HepG2 (cell line): ENCODE measurements at regions not wholly inside any gene's neighbourhood (a gene's known extent, or its start where the extent isn't known, plus 50 kb on each side); places are given as distances from the start of the nearest gene placed in this dataset.
A peak's percentile ranks its signal among the peaks of the same experiment; 100 is the strongest.

Experiments used
- E2F2 ChIP-seq: sonication (generic); formaldehyde crosslinking; IDR thresholded peaks from 2 replicates; pipeline ENCODE4 v1.4.0; 2020; ENCODE audit warnings: missing genetic modification reagents, borderline replicate concordance
- FOXO4 ChIP-seq: sonication (generic); formaldehyde crosslinking; conservative IDR thresholded peaks from 2 replicates; pipeline ENCODE4 v1.8.1; 2023; ENCODE audit warnings: missing genetic modification reagents
- NKX3-1 ChIP-seq: sonication (generic); formaldehyde crosslinking; IDR thresholded peaks from 2 replicates; pipeline ENCODE4 v1.5.0; 2020; ENCODE audit warnings: missing genetic modification reagents
- PATZ1 ChIP-seq: sonication (generic); formaldehyde crosslinking; IDR thresholded peaks from 2 replicates; pipeline ENCODE4 v1.4.0; 2020; ENCODE audit warnings: missing genetic modification reagents
- PBX2 ChIP-seq: IDR thresholded peaks from 2 replicates; pipeline ENCODE4 v1.6.1; 2016; ENCODE audit warnings: control low read depth
- PRMT3 ChIP-seq: sonication (generic); formaldehyde crosslinking; IDR thresholded peaks from 2 replicates; pipeline ENCODE4 v1.8.1; 2022; ENCODE audit warnings: low read depth, mild to moderate bottlenecking, moderate library complexity, missing genetic modification reagents, borderline replicate concordance
- RBM39 ChIP-seq: fragments of 200-400 bp; formaldehyde crosslinking; IDR thresholded peaks from one replicate; pipeline ENCODE4 v1.6.1; 2018; ENCODE audit warnings: antibody characterized with exemption, mild to moderate bottlenecking, low read depth, low read length; ENCODE audit not compliant: poor library complexity, severe bottlenecking
- RXRA ChIP-seq: sonication (generic); formaldehyde crosslinking; IDR thresholded peaks from 2 replicates; pipeline ENCODE4 v1.5.1; 2020; ENCODE audit warnings: missing genetic modification reagents
- TBL1XR1 ChIP-seq: fragments of 150-350 bp; IDR thresholded peaks from 2 replicates; pipeline ENCODE4 v1.6.1; 2014; ENCODE audit warnings: borderline replicate concordance, low read length; ENCODE audit not compliant: partially characterized antibody
- ZNF10 ChIP-seq: sonication (generic); formaldehyde crosslinking; IDR thresholded peaks from 2 replicates; pipeline ENCODE4 v1.4.0; 2020; ENCODE audit warnings: mild to moderate bottlenecking, low read depth, missing genetic modification reagents, borderline replicate concordance
- ZNF136 ChIP-seq: sonication (generic); formaldehyde crosslinking; IDR thresholded peaks from 2 replicates; pipeline ENCODE4 v1.8.1; 2022; ENCODE audit warnings: low read depth, mild to moderate bottlenecking, moderate library complexity, missing genetic modification reagents
- ZNF24 ChIP-seq: fragments of 450-650 bp; IDR thresholded peaks from 2 replicates; pipeline ENCODE4 v1.6.1; 2017; ENCODE audit warnings: antibody characterized with exemption, mild to moderate bottlenecking
- ZNF263 ChIP-seq: sonication (generic); formaldehyde crosslinking; IDR thresholded peaks from 2 replicates; pipeline ENCODE4 v1.4.0; 2020; ENCODE audit warnings: missing genetic modification reagents
- ZNF335 ChIP-seq: sonication (generic); formaldehyde crosslinking; IDR thresholded peaks from 2 replicates; pipeline ENCODE4 v1.4.0; 2020; ENCODE audit warnings: missing genetic modification reagents
- ZNF414 ChIP-seq: sonication (generic); formaldehyde crosslinking; IDR thresholded peaks from 2 replicates; pipeline ENCODE4 v1.5.0; 2020; ENCODE audit warnings: missing genetic modification reagents
- ZNF512B ChIP-seq: sonication (generic); formaldehyde crosslinking; IDR thresholded peaks from 2 replicates; pipeline ENCODE4 v1.5.1; 2020; ENCODE audit warnings: missing genetic modification reagents, mild to moderate bottlenecking, borderline replicate concordance
- ZNF740 ChIP-seq: sonication (generic); formaldehyde crosslinking; IDR thresholded peaks from 2 replicates; pipeline ENCODE4 v1.4.0; 2020; ENCODE audit warnings: missing genetic modification reagents
- ZNF746 ChIP-seq: sonication (generic); formaldehyde crosslinking; IDR thresholded peaks from 2 replicates; pipeline ENCODE4 v1.8.0; 2022; ENCODE audit warnings: mild to moderate bottlenecking, missing genetic modification reagents
- ZNF766 ChIP-seq: sonication (generic); formaldehyde crosslinking; IDR thresholded peaks from 2 replicates; pipeline ENCODE4 v1.5.0; 2020; ENCODE audit warnings: missing genetic modification reagents, borderline replicate concordance
- ZNF83 ChIP-seq: sonication (generic); formaldehyde crosslinking; IDR thresholded peaks from 2 replicates; pipeline ENCODE4 v1.4.0; 2020; ENCODE audit warnings: missing genetic modification reagents, mild to moderate bottlenecking, borderline replicate concordance

GRCh38 chr4:37008199-37008598 lies 236.3 kb upstream of the NWD2 start (continued):
- TF ChIP-seq E2F2 (CRISPR knock-in tag) (no peak), ZNF414 (no peak), RXRA (CRISPR knock-in tag) (peak; percentile 42; the same call in 1 of the 2 replicates), PATZ1 (CRISPR knock-in tag) (0 out of 2 replicates have a peak, but pooled peaks have one; percentile 23), FOXO4 (CRISPR knock-in tag) (no peak), ZNF10 (CRISPR knock-in tag) (no peak), ZNF740 (CRISPR knock-in tag) (no peak), ZNF136 (CRISPR knock-in tag) (no peak), ZNF512B (CRISPR knock-in tag) (no peak), RBM39 (no peak), PRMT3 (CRISPR knock-in tag) (no peak), PBX2 (no peak), ZNF335 (CRISPR knock-in tag) (peak; percentile 59; the same call in 1 of the 2 replicates), ZNF746 (no peak), ZNF83 (CRISPR knock-in tag) (no peak), ZNF263 (no peak), ZNF766 (CRISPR knock-in tag) (no peak; the same call in 1 of the 2 replicates), ZNF24 (no peak), TBL1XR1 (peak; percentile 41), NKX3-1 (CRISPR knock-in tag) (no peak)
